HG03558 (cell line): ENCODE measurements at regions not wholly inside any gene's neighbourhood (a gene's known extent, or its start where the extent isn't known, plus 50 kb on each side); places are given as distances from the start of the nearest gene placed in this dataset.

Experiments
- ATAC-seq: cut with Tn5 transposase; IDR thresholded peaks from one replicate; pipeline ENCODE4 v1.9.1; 2021; ENCODE audit warnings: moderate number of reproducible peaks; ENCODE audit not compliant: unreplicated experiment; ENCODE audit errors: extremely low read depth

DNA sequence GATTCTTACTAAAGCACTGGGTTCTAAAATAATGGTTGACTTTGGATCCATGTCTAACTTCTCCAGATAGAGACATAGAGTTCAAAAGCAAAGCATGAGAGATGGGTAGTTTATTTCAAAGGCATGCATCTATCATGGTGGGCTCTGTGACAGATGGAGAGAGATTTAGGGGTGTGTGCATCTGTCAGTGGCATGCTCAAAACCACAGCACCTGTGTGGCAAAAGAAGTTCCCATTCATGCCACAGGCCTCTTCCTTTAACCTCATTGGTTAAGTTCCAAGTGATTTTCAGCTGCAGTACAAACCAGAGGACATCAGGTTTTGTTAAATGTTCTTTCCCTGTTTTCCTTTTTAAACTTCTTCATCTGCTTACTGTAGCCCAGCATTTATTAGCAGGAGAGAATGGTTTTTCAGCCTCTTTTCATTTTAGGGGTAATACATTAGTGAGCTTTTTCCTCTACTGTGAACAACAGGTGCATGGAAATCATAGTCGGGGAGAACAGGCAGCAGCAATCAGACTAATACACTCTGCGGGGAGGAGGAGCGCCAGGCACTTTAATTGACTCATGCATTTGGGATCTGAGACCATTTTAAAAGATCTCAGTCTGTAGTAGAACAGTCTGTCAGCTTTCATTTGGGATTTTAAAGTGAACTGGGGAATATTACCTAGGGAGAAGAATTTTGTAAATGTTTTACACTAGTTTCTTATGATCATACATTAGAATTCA, 52.4 kb upstream of the UPP2 start:
- no peak for ATAC-seq

GRCh38 chr2:158048327-158048726, 53.3 kb upstream of the UPP2 start:
- no peak for ATAC-seq

DNA sequence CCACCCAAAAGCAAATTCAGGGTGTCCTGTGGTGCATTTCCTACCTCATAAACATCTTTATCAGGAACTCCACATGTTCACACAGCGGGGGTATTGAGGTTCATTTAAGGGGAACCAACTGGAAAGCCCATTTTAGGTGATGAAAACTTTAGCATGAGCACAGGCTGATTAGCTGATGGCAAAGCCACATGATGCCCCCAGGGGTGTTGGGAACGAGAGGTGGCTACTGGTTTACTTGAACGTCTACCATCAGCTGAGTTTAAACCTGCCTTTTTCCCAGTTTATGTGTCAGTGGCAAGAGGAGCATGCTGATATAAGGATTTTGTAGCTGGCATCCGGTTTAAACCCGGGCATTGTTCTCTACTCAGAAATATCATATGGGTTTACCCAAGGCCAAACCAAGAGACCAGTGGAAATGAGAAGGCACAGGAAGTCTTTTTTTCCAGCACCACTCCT, 54.5 kb upstream of the UPP2 start:
- no peak for ATAC-seq

DNA sequence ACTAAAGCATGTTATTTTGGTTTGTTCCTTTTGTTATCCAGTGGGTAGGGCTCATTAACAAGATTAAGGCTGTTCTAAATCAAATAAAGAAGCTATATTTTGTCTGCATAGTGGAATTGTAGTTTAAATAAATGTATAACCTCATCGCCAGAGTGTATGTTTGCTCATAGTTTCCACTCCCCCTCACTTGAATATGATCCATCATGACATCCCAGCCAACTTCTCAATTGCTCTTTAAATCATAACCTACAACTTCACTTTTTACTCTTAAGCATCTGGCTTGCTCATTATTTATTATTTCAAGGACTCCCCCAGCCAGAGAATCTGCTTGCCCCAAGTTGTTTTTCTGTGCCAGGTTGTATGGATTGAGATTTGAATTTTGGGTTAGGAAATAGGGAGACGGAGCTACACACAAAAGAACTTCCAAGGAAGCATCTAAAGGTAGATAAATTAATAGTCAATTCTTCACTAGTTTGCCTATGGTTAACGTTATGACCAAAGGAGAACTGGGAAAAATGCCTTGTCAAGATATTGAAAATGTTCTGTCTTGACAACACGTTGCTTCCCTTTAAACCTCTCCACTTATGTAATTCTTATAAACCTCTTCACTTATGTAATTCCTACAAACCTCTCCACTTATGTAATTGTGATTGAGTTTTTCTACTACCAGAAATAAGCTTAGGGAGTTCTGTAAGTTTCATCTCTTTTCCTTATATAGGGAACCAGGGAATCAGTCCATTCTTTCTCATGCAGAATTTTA, 55.4 kb upstream of the UPP2 start:
- ATAC-seq, result no peak

DNA sequence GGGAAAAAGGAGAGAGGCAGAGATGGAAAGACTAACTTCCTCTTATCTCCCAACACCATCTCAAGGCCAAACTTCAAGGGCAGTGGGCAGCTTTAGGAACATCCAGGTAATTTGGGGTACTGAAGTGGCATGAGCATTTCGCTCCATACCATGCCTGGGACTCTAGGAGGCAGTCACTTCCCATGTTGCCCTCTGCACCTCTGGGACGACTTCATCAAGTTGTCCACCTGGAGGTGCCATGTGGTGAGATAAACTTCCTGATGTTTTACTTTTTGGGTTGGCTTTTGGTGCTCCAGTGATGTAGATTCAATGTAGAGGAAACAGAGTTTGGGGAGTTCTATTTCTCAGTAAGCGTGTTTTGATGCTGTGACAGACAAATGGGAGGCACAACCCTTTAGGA, 56.3 kb upstream of the UPP2 start:
- no peak for ATAC-seq

GRCh38 chr2:158043181-158043948, 58.3 kb upstream of the UPP2 start:
- no peak for ATAC-seq

- no peak for ATAC-seq
These were observed 59.0 kb upstream of the UPP2 start for GRCh38 chr2:158042666-158043065.

- ATAC-seq, result no peak
These were observed 59.4 kb upstream of the UPP2 start for GRCh38 chr2:158042245-158042644.

GRCh38 chr2:158041400-158041799, 60.3 kb upstream of the UPP2 start:
- ATAC-seq, result no peak

- ATAC-seq, result no peak
These were observed 62.8 kb upstream of the UPP2 start for GRCh38 chr2:158038901-158039300.

GRCh38 chr2:158034198-158034866, 67.3 kb upstream of the UPP2 start:
- no peak for ATAC-seq

- ATAC-seq, result no peak
These were observed 70.3 kb upstream of the UPP2 start for GRCh38 chr2:158031371-158031770.

DNA sequence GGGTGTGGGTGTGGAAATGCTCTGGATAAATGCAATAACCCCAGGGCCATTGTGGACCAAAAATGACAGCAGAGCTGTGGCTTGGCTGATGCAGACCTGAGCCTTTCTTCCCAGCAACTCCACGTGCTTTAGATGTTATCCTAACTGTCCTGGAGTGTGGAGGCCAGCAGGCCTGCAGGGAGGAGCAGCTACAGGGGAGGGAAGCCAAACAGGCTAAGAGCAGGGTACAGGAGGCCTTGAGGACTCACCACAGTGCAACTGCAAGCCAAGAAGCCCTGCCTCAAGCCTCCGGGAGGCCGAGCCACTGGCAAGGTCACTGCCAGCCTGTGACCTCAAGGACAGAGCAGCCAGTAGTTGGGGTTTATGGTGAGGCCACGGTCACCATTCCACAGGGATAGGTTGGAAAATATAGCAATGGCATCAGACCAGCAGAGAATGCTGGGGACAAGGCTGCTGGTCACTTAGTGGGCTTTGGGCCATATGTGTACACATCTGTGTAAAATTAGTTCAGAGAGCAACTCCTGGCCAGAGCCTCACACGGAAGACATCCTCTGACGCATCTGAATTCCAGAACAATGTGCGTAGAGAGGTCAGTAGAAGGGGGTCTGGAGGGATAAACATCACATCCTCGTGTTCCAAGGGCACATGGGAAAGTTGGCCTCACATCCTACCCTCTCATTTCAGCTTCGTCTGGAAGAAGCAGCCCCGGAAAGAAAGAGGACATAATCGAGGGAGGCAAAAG, 76.2 kb upstream of the UPP2 start:
- ATAC-seq, result no peak

- ATAC-seq, result peak; percentile 68
These were observed 77.3 kb upstream of the UPP2 start for GRCh38 chr2:158024288-158024898.

DNA sequence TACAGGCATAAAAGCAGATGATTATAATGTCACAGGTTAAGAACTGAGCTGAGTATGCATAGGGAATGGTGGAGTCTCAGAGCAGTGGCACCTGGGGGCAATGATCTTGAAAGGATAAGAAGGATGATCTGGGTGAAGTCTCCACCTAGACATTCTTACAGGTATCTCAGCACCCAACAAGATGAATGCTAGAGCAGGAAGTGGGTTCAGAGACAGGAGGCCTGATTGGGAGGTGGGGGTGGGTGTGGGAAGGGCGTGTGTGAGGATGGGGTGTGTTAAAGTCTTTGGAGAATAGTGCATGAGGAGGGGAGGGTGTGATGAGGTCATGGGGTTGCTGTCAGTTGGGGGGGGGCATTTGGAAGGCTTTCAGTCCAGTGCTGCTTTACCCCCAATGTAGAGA, 78.8 kb upstream of the UPP2 start:
- no peak for ATAC-seq

- ATAC-seq, result no peak
These were observed 80.5 kb upstream of the UPP2 start for GRCh38 chr2:158021226-158021625.

DNA sequence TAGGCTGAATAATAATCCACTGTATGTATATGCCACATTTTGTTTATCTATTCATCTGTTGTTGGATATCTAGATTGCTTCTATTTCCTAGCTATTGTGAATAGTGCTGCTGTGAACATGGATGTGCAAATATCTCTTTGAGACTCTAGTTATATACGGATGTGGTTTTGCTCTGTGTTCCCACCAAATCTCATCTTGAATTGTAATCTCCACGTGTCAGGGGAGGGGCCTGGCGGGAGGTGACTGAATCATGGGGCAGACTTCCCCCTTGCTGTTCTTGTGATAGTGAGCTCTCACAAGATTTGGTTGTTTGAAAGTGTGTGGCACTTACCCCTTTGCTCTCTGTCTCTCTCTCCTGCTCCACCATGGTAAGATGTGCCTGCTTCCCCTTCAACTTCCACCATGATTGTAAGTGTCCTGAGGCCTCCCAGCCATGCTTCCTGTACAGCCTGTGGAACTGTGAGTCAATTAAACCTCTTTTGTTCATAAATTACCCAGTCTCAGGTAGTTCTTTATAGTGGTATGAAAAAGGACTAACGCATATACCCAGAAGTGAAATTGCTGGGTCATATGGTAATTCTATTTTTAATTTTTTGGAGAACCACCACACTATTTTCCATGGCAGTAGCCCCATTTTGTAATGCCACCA, 86.1 kb upstream of the UPP2 start:
- ATAC-seq, result no peak

DNA sequence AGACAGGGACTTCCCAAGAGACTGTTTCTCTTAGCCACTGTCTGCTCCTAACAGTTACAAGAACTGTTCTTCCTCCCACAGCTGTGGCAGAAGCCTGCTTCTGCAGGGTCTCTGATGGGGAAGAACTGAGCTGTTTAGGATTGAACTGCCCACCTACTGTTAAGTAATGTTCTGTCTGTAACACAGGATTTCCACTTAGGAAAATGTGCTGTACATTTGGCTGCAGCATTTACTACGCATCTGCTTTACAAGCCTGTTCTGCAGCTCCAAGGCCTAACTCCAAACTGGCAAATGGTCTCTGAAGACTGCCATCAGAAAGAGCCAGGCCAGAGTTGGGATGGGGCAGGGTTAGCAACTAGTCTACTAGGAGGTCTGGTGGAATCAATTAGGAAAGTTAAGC, 87.8 kb upstream of the UPP2 start:
- ATAC-seq, result no peak
